ENCODE measurements at regions not wholly inside any gene's neighbourhood (a gene's known extent, or its start where the extent isn't known, plus 50 kb on each side); places are given as distances from the start of the nearest gene placed in this dataset.

DNA sequence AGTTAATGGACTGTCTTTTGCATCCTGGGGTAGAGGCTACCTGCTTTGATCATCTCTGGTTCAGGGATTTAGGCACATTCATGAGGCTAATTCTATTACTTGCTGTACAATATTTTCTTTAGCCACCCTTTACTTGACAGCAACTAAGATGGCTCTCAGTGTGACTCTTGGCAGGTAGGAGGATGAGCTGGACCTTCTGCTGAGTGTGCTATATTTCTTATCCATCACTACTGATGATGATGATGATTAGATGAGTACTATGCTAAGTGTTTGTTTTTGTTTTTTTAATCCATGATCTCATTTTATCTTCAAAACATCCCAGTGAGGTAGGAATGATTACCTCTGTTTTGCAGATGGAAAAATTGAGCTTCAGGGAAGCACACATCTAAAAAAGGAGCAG is 152.8 kb upstream of the WSCD2 start:
- POLR2A ChIA-PET, result no interaction called here
- Histone ChIP-seq H3K9me2 (no peaks in the 10 kb centered on the region), H3K9me3 (no peaks in the 10 kb centered on the region), H3K9ac (no peak overlapping the region), H3K4me1 (ENCODE audit: control insufficient read depth in 1 of 2, insufficient read depth in 2 of 2, low read depth in 1 of 2, low read length in 1 of 2) (no peaks in the 10 kb centered on the region), H3F3A (replicated peaks; ENCODE audit: insufficient read depth) (no peaks in the 10 kb centered on the region), H3K4me2 (no peak overlapping the region), H3K27ac (ENCODE audit: low read depth in 2 of 2, low read length in 1 of 2) (no peak overlapping the region), H2AFZ (ENCODE audit: low read depth) (no peak overlapping the region), H3K79me2 (ENCODE audit: insufficient read depth) (no peaks in the 10 kb centered on the region), H3K36me3 (replicated peaks in 1 of 2; ENCODE audit: control insufficient read depth in 1 of 2, insufficient read depth in 2 of 2, low read length in 1 of 2) (no peaks in the 10 kb centered on the region), H4K20me1 (ENCODE audit: insufficient read depth) (no peaks in the 10 kb centered on the region), H3K27me3 (ENCODE audit: insufficient read depth) (no peaks in the 10 kb centered on the region), H3K4me3 (ENCODE audit: low read depth in 2 of 2, low read length in 1 of 2) (no peak overlapping the region)
- no peak for DNase-seq
- TF ChIP-seq JUND (IDR thresholded peaks at IDR 0.05) (no peak), YY1 (IDR thresholded peaks at IDR 0.05; ENCODE audit: low read depth) (no peak), TEAD4 (IDR thresholded peaks at IDR 0.05; ENCODE audit: borderline replicate concordance, insufficient read depth) (no peak), EZH2phosphoT487 (IDR thresholded peaks at IDR 0.05; ENCODE audit: borderline replicate concordance, low read depth) (no peak)
- CTCF ChIA-PET, result interaction anchor here (0.8 to 4.6 kb wide), 3 partner anchors 14 to 55 kb away, joined by 3 to 37 read pairs (median 4); no protein-coding TSS in a partner anchor

DNA sequence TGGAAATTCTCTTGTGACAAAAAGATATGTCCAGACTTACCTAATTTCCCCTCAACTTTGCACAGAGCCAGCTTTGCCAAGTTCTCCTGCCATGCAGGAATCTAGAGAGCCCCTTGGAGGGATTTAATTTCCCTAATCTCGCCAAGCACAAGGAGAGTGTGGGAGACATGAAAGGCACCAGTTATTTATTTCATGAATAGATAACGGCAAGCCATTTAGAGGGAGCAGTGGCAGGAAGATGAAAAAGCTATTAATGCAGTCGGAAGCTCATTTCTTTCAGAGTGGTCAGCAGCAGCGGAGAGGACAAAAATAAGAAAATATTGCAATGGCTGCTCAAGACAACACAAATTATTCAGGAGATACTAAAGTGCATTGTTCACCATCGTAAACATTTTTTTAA is 150.9 kb upstream of the WSCD2 start:
- Histone ChIP-seq H3K36me3 (replicated peaks in 1 of 2; ENCODE audit: control insufficient read depth in 1 of 2, insufficient read depth in 2 of 2, low read length in 1 of 2) (no peaks in the 10 kb centered on the region), H4K20me1 (ENCODE audit: insufficient read depth) (no peaks in the 10 kb centered on the region), H3K4me1 (ENCODE audit: control insufficient read depth in 1 of 2, insufficient read depth in 2 of 2, low read depth in 1 of 2, low read length in 1 of 2) (peaks cover 0 to 2% of the 10 kb centered on the region in 2 experiments; a peak in 1 of 4 replicates), H3K9me3 (no peaks in the 10 kb centered on the region), H3K27ac (ENCODE audit: low read depth in 2 of 2, low read length in 1 of 2) (no peak overlapping the region), H3K9ac (no peak overlapping the region), H3K79me2 (ENCODE audit: insufficient read depth) (no peaks in the 10 kb centered on the region), H3F3A (replicated peaks; ENCODE audit: insufficient read depth) (no peaks in the 10 kb centered on the region), H3K4me3 (ENCODE audit: low read depth in 2 of 2, low read length in 1 of 2) (no peak overlapping the region), H2AFZ (ENCODE audit: low read depth) (no peak overlapping the region), H3K4me2 (no peak overlapping the region), H3K27me3 (ENCODE audit: insufficient read depth) (no peaks in the 10 kb centered on the region), H3K9me2 (no peaks in the 10 kb centered on the region)
- ChIA-PET POLR2A (no interaction called here), CTCF (interaction anchor here (0.7 to 4.6 kb wide), 4 partner anchors 12 to 33 kb away, joined by 3 to 37 read pairs (median 3); no protein-coding TSS in a partner anchor)
- DNase-seq, result no peak
- no peak for TF ChIP-seq EZH2phosphoT487 (IDR thresholded peaks at IDR 0.05; ENCODE audit: borderline replicate concordance, low read depth)
- no peak for TF ChIP-seq RCOR1 (IDR thresholded peaks at IDR 0.05; ENCODE audit: low read length)
- TF ChIP-seq, protein P1, sequence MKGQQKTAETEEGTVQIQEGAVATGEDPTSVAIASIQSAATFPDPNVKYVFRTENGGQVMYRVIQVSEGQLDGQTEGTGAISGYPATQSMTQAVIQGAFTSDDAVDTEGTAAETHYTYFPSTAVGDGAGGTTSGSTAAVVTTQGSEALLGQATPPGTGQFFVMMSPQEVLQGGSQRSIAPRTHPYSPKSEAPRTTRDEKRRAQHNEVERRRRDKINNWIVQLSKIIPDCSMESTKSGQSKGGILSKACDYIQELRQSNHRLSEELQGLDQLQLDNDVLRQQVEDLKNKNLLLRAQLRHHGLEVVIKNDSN (IDR thresholded peaks at IDR 0.05; ENCODE audit: borderline replicate concordance, low read depth), result no peak
- TF ChIP-seq JUND (IDR thresholded peaks at IDR 0.05), result no peak
- no peak for TF ChIP-seq TAF1 (IDR thresholded peaks at IDR 0.05; ENCODE audit: borderline replicate concordance, low read depth, low read length)
- TF ChIP-seq GABPA (IDR thresholded peaks at IDR 0.05; ENCODE audit: low read depth), result no peak
- no peak for TF ChIP-seq MEF2A (IDR thresholded peaks at IDR 0.05; ENCODE audit: borderline replicate concordance, low read depth)
- no peak for TF ChIP-seq FOSL2 (IDR thresholded peaks at IDR 0.05; ENCODE audit: borderline replicate concordance, low read depth)
- TF ChIP-seq SMC3 (IDR thresholded peaks at IDR 0.05; ENCODE audit: low read depth, low read length), result no peak
- TF ChIP-seq RAD21 (IDR thresholded peaks at IDR 0.05; ENCODE audit: low read length), result no peak
- TF ChIP-seq YY1 (IDR thresholded peaks at IDR 0.05; ENCODE audit: low read depth), result no peak
- no peak for TF ChIP-seq NRF1 (IDR thresholded peaks at IDR 0.05; ENCODE audit: low read depth, low read length)
- TF ChIP-seq, protein P2, sequence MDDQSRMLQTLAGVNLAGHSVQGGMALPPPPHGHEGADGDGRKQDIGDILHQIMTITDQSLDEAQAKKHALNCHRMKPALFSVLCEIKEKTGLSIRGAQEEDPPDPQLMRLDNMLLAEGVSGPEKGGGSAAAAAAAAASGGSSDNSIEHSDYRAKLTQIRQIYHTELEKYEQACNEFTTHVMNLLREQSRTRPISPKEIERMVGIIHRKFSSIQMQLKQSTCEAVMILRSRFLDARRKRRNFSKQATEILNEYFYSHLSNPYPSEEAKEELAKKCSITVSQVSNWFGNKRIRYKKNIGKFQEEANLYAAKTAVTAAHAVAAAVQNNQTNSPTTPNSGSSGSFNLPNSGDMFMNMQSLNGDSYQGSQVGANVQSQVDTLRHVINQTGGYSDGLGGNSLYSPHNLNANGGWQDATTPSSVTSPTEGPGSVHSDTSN (IDR thresholded peaks at IDR 0.05), result no peak
- TF ChIP-seq MXI1 (IDR thresholded peaks at IDR 0.05; ENCODE audit: low read depth, low read length), result no peak
- TF ChIP-seq NFIC (IDR thresholded peaks at IDR 0.05; ENCODE audit: borderline replicate concordance), result no peak
- 16% methylated on average over 5 of the region's 5 CpGs for WGBS (ENCODE audit: low lambda C conversion rate)

All from SK-N-SH (cell line).